Neutrophil (primary cell): ENCODE measurements at regions not wholly inside any gene's neighbourhood (a gene's known extent, or its start where the extent isn't known, plus 50 kb on each side); places are given as distances from the start of the nearest gene placed in this dataset.

Experiments
- H3K27ac ChIP-seq: fragments of 200-600 bp; sonication (generic); 2 replicates; pipeline ENCODE4 v1.5.1; 2016; ENCODE audit warnings: mild to moderate bottlenecking, moderate library complexity
- H3K27me3 ChIP-seq: fragments of 200-600 bp; sonication (generic); 2 replicates; pipeline ENCODE4 v1.6.0; 2016; ENCODE audit warnings: mild to moderate bottlenecking
- H3K36me3 ChIP-seq: fragments of 200-600 bp; sonication (generic); 2 replicates; pipeline ENCODE4 v1.5.1; 2017
- H3K4me1 ChIP-seq, 2 experiments: fragments of 200-600 bp in 1 of 2; sonication (generic) in 1 of 2; 1 replicate in 1 of 2; 2 replicates in 1 of 2; pipeline versions ENCODE4 v1.5.1 to v1.6.1; 2013 to 2016; ENCODE audit warnings: low read depth in 1 of 2, low read length in 1 of 2, mild to moderate bottlenecking in 1 of 2, moderate library complexity in 1 of 2; ENCODE audit not compliant: control insufficient read depth in 1 of 2, insufficient read depth in 1 of 2
- H3K4me3 ChIP-seq, 2 experiments: fragments of 200-600 bp in 1 of 2; sonication (generic) in 1 of 2; 1 replicate in 1 of 2; 2 replicates in 1 of 2; pipeline ENCODE4 v1.5.1; 2013 to 2016; ENCODE audit warnings: low read depth in 1 of 2, low read length in 1 of 2, mild to moderate bottlenecking in 1 of 2, moderate library complexity in 1 of 2
- H3K9me3 ChIP-seq: fragments of 200-600 bp; sonication (generic); 2 replicates; pipeline ENCODE4 v1.5.1; 2016
- CTCF ChIP-seq: fragments of 200-600 bp; sonication (generic); IDR thresholded peaks from 2 replicates; pipeline ENCODE4 v1.5.1; 2016; ENCODE audit warnings: antibody characterized with exemption

- TF ChIP-seq CTCF, result no peak
- no peaks in the 10 kb centered on the region for H3K4me1 ChIP-seq
- H3K4me3 ChIP-seq, result no peak overlapping the region
- H3K27me3 ChIP-seq, result no peaks in the 10 kb centered on the region
- no peaks in the 10 kb centered on the region for H3K36me3 ChIP-seq
- no peaks in the 10 kb centered on the region for H3K9me3 ChIP-seq
- H3K27ac ChIP-seq, result no peak overlapping the region
Measured at GRCh38 chr13:73633817-73634460, 500.3 kb downstream of the KLF12 start.

GRCh38 chr13:73631411-73631810, 502.8 kb downstream of the KLF12 start:
- Histone ChIP-seq H3K9me3 (no peaks in the 10 kb centered on the region), H3K4me1 (no peaks in the 10 kb centered on the region), H3K36me3 (no peaks in the 10 kb centered on the region), H3K27ac (no peak overlapping the region), H3K27me3 (no peaks in the 10 kb centered on the region), H3K4me3 (no peak overlapping the region)
- TF ChIP-seq CTCF, result no peak

- no peaks in the 10 kb centered on the region for H3K27me3 ChIP-seq
- TF ChIP-seq CTCF, result no peak
- H3K4me3 ChIP-seq, result no peak overlapping the region
- no peaks in the 10 kb centered on the region for H3K9me3 ChIP-seq
- peaks cover 0 to 4% of the 10 kb centered on the region in 2 experiments for H3K4me1 ChIP-seq
- H3K27ac ChIP-seq, result no peak overlapping the region
- no peaks in the 10 kb centered on the region for H3K36me3 ChIP-seq
Measured at GRCh38 chr13:73625562-73626339, 508.5 kb downstream of the KLF12 start.

- H3K27ac ChIP-seq, result no peak overlapping the region
- no peak for TF ChIP-seq CTCF
- H3K4me1 ChIP-seq, result peaks cover 0 to 4% of the 10 kb centered on the region in 2 experiments
- H3K36me3 ChIP-seq, result no peaks in the 10 kb centered on the region
- no peaks in the 10 kb centered on the region for H3K9me3 ChIP-seq
- no peak overlapping the region for H3K4me3 ChIP-seq
- H3K27me3 ChIP-seq, result peaks cover 5% of the 10 kb centered on the region
Measured at GRCh38 chr13:73623281-73623680, 510.9 kb downstream of the KLF12 start.

GRCh38 chr13:73622381-73622780, 511.8 kb downstream of the KLF12 start:
- Histone ChIP-seq H3K4me3 (no peak overlapping the region), H3K27me3 (peaks cover 10% of the 10 kb centered on the region), H3K9me3 (no peaks in the 10 kb centered on the region), H3K36me3 (no peaks in the 10 kb centered on the region), H3K4me1 (peaks cover 0 to 4% of the 10 kb centered on the region in 2 experiments), H3K27ac (no peak overlapping the region)
- no peak for TF ChIP-seq CTCF
